H1 (cell line): ENCODE measurements at regions not wholly inside any gene's neighbourhood (a gene's known extent, or its start where the extent isn't known, plus 50 kb on each side); places are given as distances from the start of the nearest gene placed in this dataset.

ENCODE experiments used
- ASH2L ChIP-seq: fragments of 200-600, 300-600 bp; sonication (generic); IDR thresholded peaks from one replicate; pipeline ENCODE4 v1.7.1; 2017; ENCODE audit warnings: low read length
- CREB1 ChIP-seq: IDR thresholded peaks from 2 replicates; pipeline ENCODE4 v1.6.1; 2012; ENCODE audit warnings: inconsistent platforms
- EZH2 ChIP-seq: fragments of 200-600 bp; sonication (generic); IDR thresholded peaks from 2 replicates; pipeline ENCODE4 v1.7.1; 2012; ENCODE audit warnings: low read depth, mild to moderate bottlenecking, moderate library complexity, low read length, inconsistent platforms; ENCODE audit not compliant: severe bottlenecking
- POLR2AphosphoS5 ChIP-seq: IDR thresholded peaks from 2 replicates; pipeline ENCODE4 v1.6.1; 2011; ENCODE audit warnings: low read depth, low read length
- RXRA ChIP-seq: IDR thresholded peaks from 2 replicates; pipeline ENCODE4 v1.6.1; 2011; ENCODE audit warnings: low read depth, mild to moderate bottlenecking, low read length, moderate library complexity; ENCODE audit not compliant: insufficient read depth
- SIN3A ChIP-seq, 2 experiments: IDR thresholded peaks in 1 of 2; conservative IDR thresholded peaks in 1 of 2; 2 replicates each; pipeline ENCODE4 v1.6.1; 2011 to 2012; ENCODE audit warnings: low read length in 2 of 2, improper control_type of control experiment in 1 of 2, low read depth in 1 of 2, mild to moderate bottlenecking in 1 of 2
- TEAD4 ChIP-seq: IDR thresholded peaks from 2 replicates; pipeline ENCODE4 v1.6.1; 2012; ENCODE audit warnings: low read depth, low read length, inconsistent platforms, mixed read lengths
- TF ChIP-seq, protein P1 (sequence below), 3 experiments: IDR thresholded peaks; 1 replicate in 2 of 3; 2 replicates in 1 of 3; pipeline versions ENCODE4 v1.5.1 to v1.6.1; 2011; ENCODE audit warnings: low read length in 3 of 3, mild to moderate bottlenecking in 3 of 3, inconsistent platforms in 2 of 3, low read depth in 1 of 3, moderate library complexity in 1 of 3; ENCODE audit not compliant: insufficient read depth in 1 of 3; ENCODE audit errors: control extremely low read depth in 1 of 3
- TF ChIP-seq, protein P2 (sequence below): IDR thresholded peaks from 2 replicates; pipeline ENCODE4 v1.6.1; 2012; ENCODE audit warnings: inconsistent platforms
- TF ChIP-seq, protein P3 (sequence below): IDR thresholded peaks from 2 replicates; pipeline ENCODE4 v1.6.1; 2012; ENCODE audit warnings: inconsistent platforms

DNA sequence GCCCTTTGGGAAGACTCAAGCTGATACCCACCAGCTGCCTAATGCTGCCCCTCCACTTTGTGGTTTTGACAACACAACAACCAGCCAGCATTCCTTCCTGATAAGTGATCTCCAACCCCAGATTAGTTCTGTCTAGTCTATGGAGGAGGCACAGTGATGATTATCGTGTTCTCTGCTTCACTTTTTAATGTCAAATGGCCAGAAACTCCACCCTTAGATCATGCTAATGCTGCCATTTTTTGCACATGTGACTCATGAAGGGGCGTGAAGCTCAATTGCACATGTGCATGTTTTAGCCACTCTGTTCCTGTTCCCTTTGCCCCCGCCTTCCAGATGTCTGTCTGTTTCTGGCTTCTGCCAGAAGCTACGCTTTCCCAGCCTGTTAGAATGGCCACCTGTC, 199.8 kb downstream of the COG6 start:
- TF ChIP-seq, protein P1, sequence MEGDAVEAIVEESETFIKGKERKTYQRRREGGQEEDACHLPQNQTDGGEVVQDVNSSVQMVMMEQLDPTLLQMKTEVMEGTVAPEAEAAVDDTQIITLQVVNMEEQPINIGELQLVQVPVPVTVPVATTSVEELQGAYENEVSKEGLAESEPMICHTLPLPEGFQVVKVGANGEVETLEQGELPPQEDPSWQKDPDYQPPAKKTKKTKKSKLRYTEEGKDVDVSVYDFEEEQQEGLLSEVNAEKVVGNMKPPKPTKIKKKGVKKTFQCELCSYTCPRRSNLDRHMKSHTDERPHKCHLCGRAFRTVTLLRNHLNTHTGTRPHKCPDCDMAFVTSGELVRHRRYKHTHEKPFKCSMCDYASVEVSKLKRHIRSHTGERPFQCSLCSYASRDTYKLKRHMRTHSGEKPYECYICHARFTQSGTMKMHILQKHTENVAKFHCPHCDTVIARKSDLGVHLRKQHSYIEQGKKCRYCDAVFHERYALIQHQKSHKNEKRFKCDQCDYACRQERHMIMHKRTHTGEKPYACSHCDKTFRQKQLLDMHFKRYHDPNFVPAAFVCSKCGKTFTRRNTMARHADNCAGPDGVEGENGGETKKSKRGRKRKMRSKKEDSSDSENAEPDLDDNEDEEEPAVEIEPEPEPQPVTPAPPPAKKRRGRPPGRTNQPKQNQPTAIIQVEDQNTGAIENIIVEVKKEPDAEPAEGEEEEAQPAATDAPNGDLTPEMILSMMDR (IDR thresholded peaks at IDR 0.05; ENCODE audit: control extremely low read depth in 1 of 3, insufficient read depth in 1 of 3, low read depth in 1 of 3, low read length in 3 of 3): no peak
- TF ChIP-seq, protein P2, sequence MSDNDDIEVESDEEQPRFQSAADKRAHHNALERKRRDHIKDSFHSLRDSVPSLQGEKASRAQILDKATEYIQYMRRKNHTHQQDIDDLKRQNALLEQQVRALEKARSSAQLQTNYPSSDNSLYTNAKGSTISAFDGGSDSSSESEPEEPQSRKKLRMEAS: no peak
- TF ChIP-seq RXRA (no peak), SIN3A (conservative IDR thresholded peaks at IDR 0.05 in 1 of 2, IDR thresholded peaks at IDR 0.05 in 1 of 2; ENCODE audit: low read depth in 1 of 2, low read length in 2 of 2) (no peak), CREB1 (no peak), ASH2L (no peak), TEAD4 (no peak), EZH2 (no peak), POLR2AphosphoS5 (no peak)
- TF ChIP-seq, protein P3, sequence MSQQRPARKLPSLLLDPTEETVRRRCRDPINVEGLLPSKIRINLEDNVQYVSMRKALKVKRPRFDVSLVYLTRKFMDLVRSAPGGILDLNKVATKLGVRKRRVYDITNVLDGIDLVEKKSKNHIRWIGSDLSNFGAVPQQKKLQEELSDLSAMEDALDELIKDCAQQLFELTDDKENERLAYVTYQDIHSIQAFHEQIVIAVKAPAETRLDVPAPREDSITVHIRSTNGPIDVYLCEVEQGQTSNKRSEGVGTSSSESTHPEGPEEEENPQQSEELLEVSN: no peak
